Posterior cingulate gyrus (tissue), 11 donors: ENCODE measurements at regions not wholly inside any gene's neighbourhood (a gene's known extent, or its start where the extent isn't known, plus 50 kb on each side); places are given as distances from the start of the nearest gene placed in this dataset.

Experiments
- DNase-seq, 10 donors: peaks; one replicate each; pipeline versions ENCODE4 v3.0.0 to v3.0.0-alpha.2; 2020 to 2021; ENCODE audit warnings: mixed read lengths in 3 of 10
- intact Hi-C: fragments of 100-400 bp; cut with DNase I; formaldehyde crosslinking; loops from one replicate; pipeline ENCODE4 v1.15.1; 2023

DNA sequence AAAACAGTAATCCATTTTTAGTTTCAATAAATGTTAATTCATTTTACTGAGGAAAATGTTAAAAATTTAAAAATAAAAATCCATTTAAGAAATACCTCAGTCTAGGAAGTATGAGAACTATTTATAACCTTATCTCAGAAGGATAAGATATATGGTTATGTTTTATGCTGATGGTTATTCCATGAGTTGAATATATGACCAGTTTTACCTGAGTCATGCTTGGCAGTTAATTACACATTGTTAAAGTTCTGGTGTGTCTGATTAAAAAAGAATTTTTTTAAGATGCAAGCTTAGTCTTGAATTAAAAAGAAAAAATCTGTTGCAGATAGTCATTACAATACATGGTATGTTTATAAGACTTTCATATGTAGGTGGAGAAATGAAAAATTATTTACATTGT lies 191.7 kb downstream of the ARL4A start:
- DNase-seq, result no peak
- intact Hi-C loops, result no loop called here

DNA sequence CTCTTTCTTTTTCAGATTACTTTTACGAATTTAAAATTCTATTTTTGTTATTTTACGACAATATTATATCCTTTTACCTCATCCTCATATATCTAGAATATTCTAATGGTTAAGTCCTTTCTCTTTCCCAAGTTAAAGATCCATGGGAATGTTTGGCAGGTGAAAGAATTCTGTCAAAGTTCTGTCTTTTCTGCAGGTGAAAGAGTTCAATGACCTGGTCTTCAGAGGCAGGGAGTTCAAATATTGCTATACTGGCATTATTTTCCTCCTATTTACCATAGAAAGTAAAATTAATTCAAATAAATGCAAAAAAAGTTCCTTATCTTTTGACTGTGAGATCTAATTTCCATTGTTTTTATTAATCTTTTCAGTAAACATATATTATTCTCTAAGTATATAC lies 194.3 kb downstream of the ARL4A start:
- intact Hi-C loops, result no loop called here
- no peak for DNase-seq

DNA sequence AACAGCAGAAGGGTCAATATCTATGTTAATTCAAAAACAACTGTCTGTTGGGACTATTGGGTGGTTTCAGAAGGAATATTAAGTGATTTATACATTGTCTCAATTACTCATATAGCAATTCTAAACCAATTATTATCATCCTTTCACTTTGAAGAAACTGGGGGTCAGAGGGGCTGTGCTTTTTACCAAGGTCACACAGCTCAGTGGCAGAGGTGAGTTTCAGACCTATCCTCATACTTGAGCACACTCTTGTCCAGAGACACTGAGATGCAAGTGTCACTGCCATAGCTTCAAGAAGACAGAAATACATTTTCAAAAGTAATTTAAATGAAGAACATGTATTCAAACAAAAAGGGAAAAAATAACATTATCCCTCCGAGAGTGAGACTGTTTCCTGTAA lies 195.3 kb downstream of the ARL4A start:
- no peak for DNase-seq
- intact Hi-C loops, result no loop called here

DNA sequence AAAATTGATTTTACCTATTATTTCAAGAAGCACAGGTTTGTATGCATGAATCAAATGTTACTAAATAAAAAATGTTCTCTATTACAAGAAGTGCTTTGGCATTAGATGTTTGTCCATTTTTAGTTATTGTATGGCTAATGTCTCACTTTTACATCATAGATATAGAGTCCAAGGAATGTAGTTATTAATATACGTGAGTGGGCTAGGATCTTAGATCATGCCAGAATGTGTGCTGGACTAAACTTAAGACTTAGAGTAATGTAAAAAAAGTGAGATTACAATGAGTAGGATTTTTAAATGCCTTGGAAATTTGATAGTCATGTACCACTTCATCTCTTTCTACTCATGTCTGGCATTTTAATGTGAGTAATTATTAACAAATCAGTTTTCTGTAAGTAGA lies 196.6 kb downstream of the ARL4A start:
- intact Hi-C loops, result no loop called here
- DNase-seq, result no peak

DNA sequence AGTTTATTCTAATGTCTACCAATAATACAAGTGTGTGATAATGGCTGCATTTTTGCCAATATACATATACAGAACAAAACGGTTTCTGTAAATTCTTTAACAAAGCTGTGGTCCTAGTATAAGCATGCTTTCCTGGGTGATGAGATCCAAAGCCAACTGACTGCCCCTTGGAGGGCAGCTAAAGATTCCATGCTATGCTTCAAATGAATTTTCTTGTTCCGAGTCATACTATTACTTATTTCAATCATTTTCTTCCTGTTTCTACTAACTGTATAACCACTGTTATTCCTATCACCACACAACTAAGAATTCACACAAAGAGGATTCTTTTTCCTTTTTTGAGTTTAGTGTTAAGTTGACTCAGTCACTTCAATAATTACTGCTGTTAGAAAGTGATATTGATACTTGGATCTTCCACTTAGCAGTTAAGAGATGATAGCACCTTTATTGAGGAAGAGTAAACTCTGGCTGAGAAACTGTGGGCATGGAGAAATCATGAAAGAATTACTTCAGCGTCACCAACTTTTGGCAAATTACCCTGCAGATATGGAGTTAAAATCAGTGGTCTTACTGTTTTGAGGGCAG lies 197.5 kb downstream of the ARL4A start:
- intact Hi-C loops, result no loop called here

DNA sequence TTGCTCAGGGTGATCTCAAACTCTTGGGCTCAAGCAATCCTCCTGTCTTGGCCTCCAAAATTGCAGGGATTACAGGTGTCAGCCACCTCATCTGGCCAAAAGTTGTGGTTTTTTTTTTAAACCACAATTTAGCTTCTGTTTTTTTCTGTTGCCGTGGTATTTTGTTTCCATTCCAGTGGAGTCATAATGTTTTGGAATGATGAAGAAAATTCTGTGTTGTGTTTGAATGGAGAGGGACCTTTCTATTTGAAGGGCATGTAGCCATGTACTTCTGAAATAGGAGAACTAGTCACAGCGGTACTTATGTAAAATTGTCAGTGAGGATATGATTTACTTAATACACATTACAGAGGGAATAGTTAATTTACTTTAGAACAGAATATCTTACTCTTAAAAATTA lies 201.3 kb downstream of the ARL4A start:
- intact Hi-C loops, result no loop called here
- no peak for DNase-seq

More for the DNA sequence above, 197.5 kb downstream of the ARL4A start:
- DNase-seq, result no peak

DNA sequence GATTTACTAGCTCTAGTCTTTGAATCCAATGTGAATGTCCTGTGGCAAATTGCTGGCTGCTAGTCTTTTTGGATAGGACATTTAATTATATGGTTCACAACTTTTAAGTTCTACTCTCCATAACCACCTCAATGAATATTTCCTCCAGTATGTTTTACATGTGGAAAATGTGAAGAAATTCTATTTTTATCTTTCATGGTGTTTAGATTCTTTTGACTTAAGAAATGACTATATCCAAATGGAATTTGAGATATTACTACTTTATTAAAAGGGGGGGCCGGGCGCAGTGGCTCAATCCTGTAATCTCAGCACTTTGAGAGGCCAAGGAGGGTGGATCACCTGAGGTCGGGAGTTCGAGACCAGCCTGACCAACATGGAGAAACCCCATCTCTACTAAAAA lies 202.0 kb downstream of the ARL4A start:
- intact Hi-C loops, result no loop called here
- DNase-seq, result no peak

DNA sequence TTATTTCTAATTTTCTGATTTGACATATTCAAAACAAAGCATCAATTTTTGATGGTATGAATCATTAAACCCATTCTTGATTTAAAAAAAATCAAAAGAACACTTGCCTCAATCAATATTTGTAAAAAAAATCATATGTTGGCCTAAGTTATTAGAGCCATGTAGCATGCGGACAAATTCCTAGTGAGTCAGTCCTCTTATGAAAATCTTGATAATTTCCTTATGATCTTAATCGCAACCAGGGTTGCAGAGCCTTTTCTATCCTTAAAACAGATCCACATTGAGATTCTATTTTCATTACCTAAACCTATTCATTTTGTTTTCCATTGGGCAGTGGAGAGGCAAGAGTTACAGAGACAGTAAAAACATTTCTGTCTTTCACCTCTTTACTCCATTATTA lies 203.2 kb downstream of the ARL4A start:
- no peak for DNase-seq
- intact Hi-C loops, result no loop called here

DNA sequence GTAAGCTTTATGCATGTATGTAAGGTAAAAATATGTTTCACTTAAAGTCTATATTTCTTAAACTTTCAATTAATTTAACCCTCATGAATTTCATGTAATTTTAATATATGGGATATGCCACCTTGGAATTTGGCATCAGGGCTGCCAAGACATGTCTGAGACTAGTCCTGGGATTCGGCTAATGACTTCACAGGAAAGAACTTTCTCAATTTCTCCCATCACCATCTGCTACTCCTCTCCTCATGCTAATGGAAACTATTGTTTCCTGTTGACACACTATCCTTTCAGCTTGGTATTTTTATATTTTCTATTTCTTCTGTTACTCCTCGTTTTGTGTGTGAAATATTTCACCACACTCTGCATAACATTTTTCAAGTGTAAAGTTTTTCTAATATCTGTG lies 205.9 kb downstream of the ARL4A start:
- intact Hi-C loops, result no loop called here
- DNase-seq, result no peak

DNA sequence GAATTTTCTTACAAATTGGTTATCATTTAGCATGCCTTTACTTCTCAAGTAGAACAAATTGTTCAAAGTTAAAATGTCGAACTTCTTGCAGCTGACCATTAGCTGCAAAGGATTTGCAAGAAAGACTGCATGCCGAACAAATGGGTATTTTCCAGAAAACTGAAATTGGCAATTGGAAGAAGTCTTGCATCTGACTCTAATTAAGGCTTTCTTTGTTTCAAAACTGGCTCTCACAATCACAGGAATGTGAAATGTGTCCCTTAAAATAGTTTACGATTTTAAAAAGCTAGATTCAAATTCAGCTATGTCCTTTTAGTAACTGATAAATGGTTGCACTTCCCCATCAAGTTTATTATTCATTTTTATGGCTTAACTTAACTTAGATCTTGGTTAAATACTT lies 207.9 kb downstream of the ARL4A start:
- intact Hi-C loops, result no loop called here
- DNase-seq, result no peak

DNA sequence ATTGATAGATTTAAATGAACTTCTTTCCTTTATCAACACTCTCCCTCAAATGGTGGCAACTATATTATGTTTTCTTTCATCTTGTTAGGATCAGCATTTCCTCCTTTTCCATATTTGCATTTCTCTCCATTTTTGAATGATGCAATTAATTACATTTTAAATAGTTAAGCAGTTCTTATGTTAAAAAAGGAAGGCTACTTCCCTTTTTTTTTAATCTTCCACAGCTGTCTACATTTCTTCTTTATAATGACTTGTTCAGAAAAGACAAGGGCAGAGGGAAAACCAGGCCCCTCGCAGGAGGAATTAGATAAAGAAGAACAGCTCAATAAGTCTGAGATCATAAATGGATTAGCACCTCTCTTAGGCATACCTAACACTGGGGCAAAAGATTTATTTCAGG lies 208.9 kb downstream of the ARL4A start:
- DNase-seq, result no peak
- intact Hi-C loops, result no loop called here

DNA sequence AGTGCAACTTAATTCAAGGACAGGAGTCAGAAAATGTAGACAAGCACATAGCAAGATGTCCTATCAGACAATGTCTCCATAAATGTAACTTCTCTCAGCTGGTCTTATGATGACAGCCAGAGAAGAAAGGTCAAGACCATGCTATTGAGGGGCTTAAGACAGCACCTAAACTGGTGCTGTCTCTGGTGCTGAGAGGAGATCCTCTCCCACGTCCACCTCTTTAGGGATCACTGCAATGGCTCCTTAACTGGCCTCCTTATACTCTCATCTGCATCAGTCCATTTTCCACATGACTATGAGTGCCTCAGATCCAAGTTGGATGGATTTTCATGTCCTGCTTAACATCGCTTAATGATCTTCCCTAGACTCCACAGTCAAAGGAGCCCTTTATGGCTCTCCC lies 210.6 kb downstream of the ARL4A start:
- DNase-seq, result no peak
- intact Hi-C loops, result no loop called here

DNA sequence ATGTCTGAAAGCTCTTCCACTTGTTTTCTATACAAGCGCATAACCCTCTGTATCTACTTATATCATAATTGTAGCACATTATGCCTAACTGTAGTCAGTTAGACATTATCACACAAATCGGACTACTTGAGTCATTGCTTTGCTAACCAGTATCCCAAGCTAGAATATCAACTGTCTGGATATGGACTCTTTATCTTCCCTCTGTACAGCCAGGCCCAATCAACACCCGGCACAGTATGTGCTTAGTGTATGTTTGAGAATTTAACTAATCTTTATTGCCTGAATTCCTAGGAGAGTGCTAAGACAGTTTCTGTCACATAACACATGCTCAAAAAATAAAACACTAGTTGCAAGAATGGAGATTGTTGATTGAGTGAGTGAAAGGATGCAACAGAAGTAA lies 211.2 kb downstream of the ARL4A start:
- intact Hi-C loops, result no loop called here
- DNase-seq, result no peak

DNA sequence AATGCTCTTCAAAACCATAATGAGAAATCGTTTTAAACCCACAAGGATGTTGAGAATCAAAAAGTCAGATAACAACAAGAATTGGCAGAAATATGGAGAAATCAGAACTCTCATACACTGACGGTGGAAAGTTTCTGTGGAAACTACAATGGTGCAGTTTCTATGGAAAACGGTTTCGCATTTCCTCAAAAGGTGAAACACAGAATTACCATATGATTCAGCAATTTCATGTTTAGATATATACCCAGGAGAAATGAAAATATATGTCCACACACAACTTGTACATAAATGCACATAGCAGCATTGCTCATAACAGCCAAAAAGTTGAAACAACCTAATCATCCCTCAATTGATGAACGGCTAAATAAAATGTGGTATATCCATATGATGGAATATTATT lies 218.2 kb downstream of the ARL4A start:
- intact Hi-C loops, result no loop called here
- DNase-seq, result no peak

DNA sequence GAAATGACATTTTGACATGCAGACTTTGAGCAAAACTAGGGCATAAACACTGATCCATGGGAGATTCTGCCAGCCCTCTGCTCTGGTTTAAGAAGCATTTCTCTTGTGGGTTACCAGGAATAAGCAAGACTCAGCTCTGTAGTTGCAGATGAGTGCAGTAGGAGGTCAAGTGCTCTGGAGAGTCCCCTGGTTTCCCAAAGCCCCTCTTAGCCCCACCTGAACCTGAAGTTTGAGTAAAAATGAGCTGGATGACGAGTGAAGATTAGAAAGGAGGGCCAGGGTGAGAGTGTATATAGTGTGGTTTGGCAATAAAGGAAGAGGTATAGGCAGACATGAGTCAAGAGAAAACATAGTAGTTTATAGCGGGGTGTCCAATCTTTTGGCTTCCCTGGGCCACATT lies 220.3 kb downstream of the ARL4A start:
- DNase-seq, result no peak
- intact Hi-C loops, result no loop called here

DNA sequence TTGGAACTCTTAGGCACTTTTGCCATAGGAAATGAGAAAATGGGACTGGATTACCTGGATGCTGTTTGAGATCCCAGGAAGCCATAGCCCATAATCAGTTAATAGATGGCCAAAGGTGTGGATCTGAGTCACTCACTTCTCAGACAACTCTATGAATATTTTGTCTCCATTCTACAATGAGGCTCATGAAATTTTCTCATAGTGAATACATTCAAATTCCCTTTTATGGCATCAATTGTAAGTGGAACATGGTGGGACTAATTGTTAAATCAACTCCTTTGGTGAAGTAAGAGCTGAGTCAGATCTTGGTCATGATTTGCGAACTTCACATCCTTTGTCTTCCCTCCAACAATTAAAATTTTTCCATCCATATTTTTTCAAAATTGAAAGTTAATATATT lies 222.1 kb downstream of the ARL4A start:
- intact Hi-C loops, result no loop called here
- DNase-seq, result no peak

DNA sequence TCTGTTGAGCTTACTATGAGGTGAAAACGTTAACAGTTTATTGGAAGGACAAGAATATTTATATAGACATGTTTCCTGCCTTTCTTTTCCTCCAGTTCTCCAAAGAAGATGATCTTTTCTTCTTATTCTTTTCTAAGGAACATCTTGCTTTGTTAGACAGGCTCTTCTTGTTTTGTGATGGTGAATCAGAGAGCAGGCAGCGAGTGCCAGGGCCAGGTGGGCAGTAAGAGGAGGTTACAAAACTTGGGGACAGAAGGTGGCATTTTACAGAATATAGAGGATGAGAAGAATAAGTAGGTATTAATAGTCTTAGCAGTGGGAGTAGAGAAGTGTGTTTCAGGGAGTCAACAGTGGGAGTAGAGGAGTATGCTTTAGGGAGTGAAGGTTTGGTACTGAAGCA lies 223.6 kb downstream of the ARL4A start:
- intact Hi-C loops, result no loop called here
- peak in 5 of 10 donors; percentile 7 to 81 (median 72) for DNase-seq

DNA sequence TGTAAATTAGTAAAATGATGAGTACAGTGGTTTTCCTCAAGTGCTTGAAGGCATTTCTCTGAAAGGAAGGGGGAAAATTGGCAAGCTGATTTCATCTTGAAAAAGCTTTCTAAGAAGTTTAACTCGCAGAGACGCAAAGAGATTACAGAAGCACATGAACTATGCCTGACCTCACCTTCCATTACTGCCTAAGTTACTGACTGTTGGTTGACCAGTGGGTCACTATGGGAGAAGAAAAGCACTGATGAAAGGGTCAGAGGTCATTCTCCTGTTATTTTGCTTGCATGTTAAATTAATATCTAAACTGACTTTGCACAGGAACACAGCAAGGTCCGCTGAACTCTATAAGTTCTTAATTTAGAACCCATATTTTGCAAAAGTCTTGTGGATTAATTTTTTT lies 225.6 kb downstream of the ARL4A start:
- DNase-seq, result no peak
- intact Hi-C loops, result no loop called here

DNA sequence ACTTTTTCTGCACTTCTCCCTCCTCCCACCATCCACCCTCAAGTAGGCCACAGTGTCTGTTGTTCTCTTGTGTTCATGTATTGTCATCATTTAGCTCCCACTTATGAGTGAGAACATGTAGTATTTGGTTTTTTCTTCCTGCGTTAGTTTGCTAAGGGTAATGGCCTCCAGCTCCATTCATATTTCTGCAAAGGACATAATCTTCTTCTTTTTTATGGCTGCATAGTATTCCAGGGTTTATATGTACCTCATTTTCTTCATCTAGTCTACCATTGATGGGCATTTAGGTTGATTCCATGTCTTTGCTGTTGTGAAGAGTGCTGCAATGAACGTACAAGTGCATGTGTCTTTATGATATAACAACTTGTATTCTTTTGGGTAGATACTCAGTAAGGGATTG lies 230.4 kb downstream of the ARL4A start:
- intact Hi-C loops, result no loop called here
- no peak for DNase-seq

DNA sequence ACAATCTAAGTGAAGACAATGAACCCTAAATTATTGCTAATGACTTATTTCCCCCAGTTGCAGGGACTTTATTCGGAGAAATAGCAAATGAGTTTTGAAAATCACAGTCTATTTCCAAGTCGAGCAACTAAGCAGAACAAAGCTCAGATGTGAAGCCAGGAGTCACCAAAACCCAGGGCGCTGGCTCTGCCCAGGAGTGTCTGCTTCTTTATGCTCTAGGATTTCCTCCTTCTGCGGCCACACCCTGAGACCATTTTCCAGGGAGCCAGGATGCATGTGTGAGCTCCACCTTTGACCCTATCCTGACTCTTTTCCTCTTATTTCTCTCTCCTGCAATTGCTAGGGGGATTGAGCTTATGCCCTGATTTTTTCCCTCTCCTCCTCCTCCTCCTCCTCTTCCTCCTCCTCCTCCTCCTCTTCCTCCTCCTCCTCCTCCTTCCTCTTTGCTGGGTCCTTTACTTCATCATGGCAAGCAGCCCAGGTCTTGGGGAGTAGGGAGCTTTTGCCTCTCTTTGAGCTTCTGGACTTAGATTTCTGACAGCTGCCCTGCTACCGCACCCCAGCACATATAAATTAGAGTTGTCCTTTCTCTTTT lies 234.4 kb downstream of the ARL4A start:
- intact Hi-C loops, result no loop called here
- peak in 1 of 10 donors; percentile 43 for DNase-seq

DNA sequence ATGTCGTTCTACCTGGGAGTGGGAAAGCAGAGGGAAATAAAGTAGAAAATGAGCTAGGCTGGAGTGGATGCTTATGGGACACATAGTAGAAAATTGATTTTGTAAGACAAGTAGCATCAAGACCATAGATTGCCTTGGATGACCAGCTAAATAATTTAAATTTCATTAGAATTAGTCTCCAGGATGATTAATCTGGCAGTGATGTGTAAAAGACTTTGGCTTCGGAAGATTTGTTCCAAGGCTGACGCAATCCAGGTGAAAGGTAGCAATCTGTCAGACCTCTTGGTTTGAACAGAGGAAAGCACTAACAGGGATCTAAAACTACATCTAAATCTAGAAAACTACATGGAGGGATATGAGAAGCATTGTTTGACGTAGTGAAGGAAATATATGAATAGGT lies 236.5 kb downstream of the ARL4A start:
- DNase-seq, result no peak
- intact Hi-C loops, result no loop called here

DNA sequence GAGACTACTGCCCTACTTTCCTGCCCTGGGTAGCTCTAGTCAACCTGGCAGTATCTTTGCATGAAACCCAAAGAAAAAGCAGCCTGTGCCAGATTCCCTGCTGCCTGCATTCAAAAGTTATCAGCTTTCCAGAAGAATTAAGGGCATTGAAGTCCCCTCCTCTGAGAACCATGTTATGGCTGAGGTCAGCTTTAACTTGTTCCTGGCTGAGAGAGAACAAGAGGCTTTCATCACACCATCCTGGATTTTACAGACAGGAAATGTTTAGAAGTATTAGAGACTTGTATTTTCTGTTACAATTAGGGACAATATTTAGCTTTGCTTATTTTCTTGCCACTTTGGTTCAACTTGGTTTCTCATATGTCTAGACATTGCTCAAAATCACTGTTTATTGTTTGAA lies 238.8 kb downstream of the ARL4A start:
- no peak for DNase-seq
- intact Hi-C loops, result no loop called here
